OCI-LY3 (cell line): ENCODE measurements at regions not wholly inside any gene's neighbourhood (a gene's known extent, or its start where the extent isn't known, plus 50 kb on each side); places are given as distances from the start of the nearest gene placed in this dataset.

Source experiments
- EZH2phosphoT487 ChIP-seq: fragments of 200-600 bp; shearing (Covaris generic); IDR thresholded peaks from 2 replicates; pipeline ENCODE4 v1.6.1; 2018; ENCODE audit warnings: antibody characterized with exemption, mixed run types, low read depth
- TF ChIP-seq, protein P1 (sequence below): fragments of 200-600, 300-600 bp; sonication (generic); IDR thresholded peaks from 2 replicates; pipeline ENCODE4 v1.5.1; 2014; ENCODE audit warnings: antibody characterized with exemption, low read length, low read depth

GRCh38 chr6:167710363-167710920, 116.3 kb upstream of the AFDN start:
- TF ChIP-seq, protein P1, sequence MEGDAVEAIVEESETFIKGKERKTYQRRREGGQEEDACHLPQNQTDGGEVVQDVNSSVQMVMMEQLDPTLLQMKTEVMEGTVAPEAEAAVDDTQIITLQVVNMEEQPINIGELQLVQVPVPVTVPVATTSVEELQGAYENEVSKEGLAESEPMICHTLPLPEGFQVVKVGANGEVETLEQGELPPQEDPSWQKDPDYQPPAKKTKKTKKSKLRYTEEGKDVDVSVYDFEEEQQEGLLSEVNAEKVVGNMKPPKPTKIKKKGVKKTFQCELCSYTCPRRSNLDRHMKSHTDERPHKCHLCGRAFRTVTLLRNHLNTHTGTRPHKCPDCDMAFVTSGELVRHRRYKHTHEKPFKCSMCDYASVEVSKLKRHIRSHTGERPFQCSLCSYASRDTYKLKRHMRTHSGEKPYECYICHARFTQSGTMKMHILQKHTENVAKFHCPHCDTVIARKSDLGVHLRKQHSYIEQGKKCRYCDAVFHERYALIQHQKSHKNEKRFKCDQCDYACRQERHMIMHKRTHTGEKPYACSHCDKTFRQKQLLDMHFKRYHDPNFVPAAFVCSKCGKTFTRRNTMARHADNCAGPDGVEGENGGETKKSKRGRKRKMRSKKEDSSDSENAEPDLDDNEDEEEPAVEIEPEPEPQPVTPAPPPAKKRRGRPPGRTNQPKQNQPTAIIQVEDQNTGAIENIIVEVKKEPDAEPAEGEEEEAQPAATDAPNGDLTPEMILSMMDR: no peak
- no peak for TF ChIP-seq EZH2phosphoT487
